ENCODE measurements at regions not wholly inside any gene's neighbourhood (a gene's known extent, or its start where the extent isn't known, plus 50 kb on each side); places are given as distances from the start of the nearest gene placed in this dataset.

- H3K27ac Mint-ChIP-seq: no peak overlapping the region
Measured at GRCh38 chr5:88515881-88516819, 247.5 kb upstream of the TMEM161B start.

More at GRCh38 chr5:88515881-88516819, 247.5 kb upstream of the TMEM161B start:
- H2AFZ ChIP-seq (ENCODE audit: low read length): no peak overlapping the region
- H3K79me1 ChIP-seq (ENCODE audit: insufficient read depth, low read depth, low read length, poor library complexity, severe bottlenecking): no peaks in the 10 kb centered on the region
- H4K91ac ChIP-seq (ENCODE audit: insufficient read length, low read depth, low read length): no peak overlapping the region
- H3K23me2 ChIP-seq (ENCODE audit: insufficient read length, low read depth, low read length, poor library complexity, severe bottlenecking): no peaks in the 10 kb centered on the region
- H3K4me1 ChIP-seq (ENCODE audit: insufficient read depth, low read length): no peaks in the 10 kb centered on the region
- no peaks in the 10 kb centered on the region for H3K36me3 Mint-ChIP-seq (ENCODE audit: insufficient read depth in 1 of 3, low read depth in 3 of 3)
- H3K4me3 Mint-ChIP-seq: no peak overlapping the region
- H2BK12ac ChIP-seq (ENCODE audit: insufficient read length, low read depth, low read length): no peak overlapping the region
- no peaks in the 10 kb centered on the region for H4K20me1 ChIP-seq (ENCODE audit: control insufficient read depth, insufficient read depth, insufficient read length)
- no peak overlapping the region for H4K8ac ChIP-seq (replicated peaks; ENCODE audit: insufficient read length, low read depth, low read length)
- H2AK5ac ChIP-seq (ENCODE audit: insufficient read length, low read length): no peak overlapping the region
- no peak overlapping the region for H3K4ac ChIP-seq (ENCODE audit: low read depth, low read length)
- no peaks in the 10 kb centered on the region for H3K27me3 ChIP-seq (ENCODE audit: insufficient read depth, low read length)
- H3K56ac ChIP-seq (ENCODE audit: insufficient read length, low read depth, low read length): no peak overlapping the region
- H2BK20ac ChIP-seq (ENCODE audit: low read depth, low read length, poor library complexity, severe bottlenecking): no peak overlapping the region
- no peak overlapping the region for H3K4me2 ChIP-seq (ENCODE audit: insufficient read depth, insufficient read length, low read length)
- no peak overlapping the region for H2BK5ac ChIP-seq (ENCODE audit: insufficient read length, low read length)
- H3K23ac ChIP-seq (ENCODE audit: insufficient read length, low read depth, low read length): no peak overlapping the region
- H3K18ac ChIP-seq (ENCODE audit: insufficient read length, low read depth, low read length): no peak overlapping the region
- H3K4me1 Mint-ChIP-seq: no peaks in the 10 kb centered on the region
- no peak overlapping the region for H2BK15ac ChIP-seq (ENCODE audit: low read depth, low read length)
- no peaks in the 10 kb centered on the region for H3K79me2 ChIP-seq (ENCODE audit: insufficient read depth, low read length)
- H3K9me3 ChIP-seq (ENCODE audit: control insufficient read depth, low read depth, low read length): no peaks in the 10 kb centered on the region
- no peak for DNase-seq
- WGBS (ENCODE audit: extremely low coverage, insufficient read length, low lambda C conversion rate): no CpG with 5 or more reads among the region's 11 CpGs
- H3K9ac ChIP-seq (ENCODE audit: extremely low read depth, insufficient read length, low read length): no peak overlapping the region
- TF ChIP-seq CTCF (conservative IDR thresholded peaks at IDR 0.05): no peak
- H3K9me3 Mint-ChIP-seq: no peaks in the 10 kb centered on the region
- H4K5ac ChIP-seq (ENCODE audit: insufficient read length, low read depth, low read length): no peak overlapping the region
- no peak overlapping the region for H2BK120ac ChIP-seq (ENCODE audit: low read depth, low read length, poor library complexity, severe bottlenecking)
- no peak overlapping the region for H3K27ac ChIP-seq (ENCODE audit: insufficient read length, low read depth, low read length)
- H3K14ac ChIP-seq (ENCODE audit: insufficient read depth, low read length): no peak overlapping the region
- H3K27me3 Mint-ChIP-seq (ENCODE audit: low read depth): no peaks in the 10 kb centered on the region
- H3T11ph ChIP-seq (ENCODE audit: low read length): no peak overlapping the region
